BE2C (cell line): ENCODE measurements at regions not wholly inside any gene's neighbourhood (a gene's known extent, or its start where the extent isn't known, plus 50 kb on each side); places are given as distances from the start of the nearest gene placed in this dataset.

Experiments
- DNase-seq: peaks from one replicate; pipeline ENCODE4 v3.0.0-alpha.2; 2020
- H3K27me3 ChIP-seq: fragments of 250-450 bp; sonication (Bioruptor Pico); 2 replicates; pipeline ENCODE4 v1.5.1; 2020; ENCODE audit warnings: mild to moderate bottlenecking
- H3K36me3 ChIP-seq: fragments of 250-450 bp; sonication (Bioruptor Pico); 2 replicates; pipeline ENCODE4 v1.5.1; 2020; ENCODE audit warnings: mild to moderate bottlenecking
- H3K4me1 ChIP-seq: fragments of 250-450 bp; sonication (Bioruptor Pico); 2 replicates; pipeline ENCODE4 v1.5.1; 2020
- H3K4me3 ChIP-seq: 2 replicates; pipeline ENCODE4 v1.5.1; 2011; ENCODE audit warnings: low read depth, low read length
- H3K9me3 ChIP-seq: fragments of 250-450 bp; sonication (Bioruptor Pico); 2 replicates; pipeline ENCODE4 v1.5.1; 2020
- TF ChIP-seq, protein P1 (sequence below): IDR thresholded peaks from 2 replicates; pipeline ENCODE4 v1.5.1; 2012; ENCODE audit warnings: mild to moderate bottlenecking, low read depth, low read length

DNA sequence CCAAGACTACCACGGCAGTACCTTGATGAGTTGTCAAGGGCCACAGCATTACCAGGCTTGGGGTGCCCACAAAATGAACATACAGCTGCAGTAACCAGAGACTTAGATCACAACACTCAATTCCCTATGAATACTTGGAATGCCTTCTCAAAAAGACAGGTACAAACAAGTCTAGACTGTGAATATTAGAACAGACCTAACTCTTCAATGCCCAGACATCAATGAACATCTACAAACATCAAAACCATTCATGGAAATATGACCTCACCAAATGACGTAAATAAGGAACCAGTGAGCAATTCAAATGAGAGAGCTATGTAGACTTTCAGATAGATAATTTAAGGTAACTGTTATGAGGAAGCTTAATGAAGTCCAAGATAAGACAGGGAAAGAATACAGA lies 185.1 kb upstream of the POU1F1 start:
- no peak overlapping the region for H3K4me3 ChIP-seq
- H3K36me3 ChIP-seq, result no peaks in the 10 kb centered on the region
- DNase-seq, result no peak
- no peaks in the 10 kb centered on the region for H3K9me3 ChIP-seq
- TF ChIP-seq, protein P1, sequence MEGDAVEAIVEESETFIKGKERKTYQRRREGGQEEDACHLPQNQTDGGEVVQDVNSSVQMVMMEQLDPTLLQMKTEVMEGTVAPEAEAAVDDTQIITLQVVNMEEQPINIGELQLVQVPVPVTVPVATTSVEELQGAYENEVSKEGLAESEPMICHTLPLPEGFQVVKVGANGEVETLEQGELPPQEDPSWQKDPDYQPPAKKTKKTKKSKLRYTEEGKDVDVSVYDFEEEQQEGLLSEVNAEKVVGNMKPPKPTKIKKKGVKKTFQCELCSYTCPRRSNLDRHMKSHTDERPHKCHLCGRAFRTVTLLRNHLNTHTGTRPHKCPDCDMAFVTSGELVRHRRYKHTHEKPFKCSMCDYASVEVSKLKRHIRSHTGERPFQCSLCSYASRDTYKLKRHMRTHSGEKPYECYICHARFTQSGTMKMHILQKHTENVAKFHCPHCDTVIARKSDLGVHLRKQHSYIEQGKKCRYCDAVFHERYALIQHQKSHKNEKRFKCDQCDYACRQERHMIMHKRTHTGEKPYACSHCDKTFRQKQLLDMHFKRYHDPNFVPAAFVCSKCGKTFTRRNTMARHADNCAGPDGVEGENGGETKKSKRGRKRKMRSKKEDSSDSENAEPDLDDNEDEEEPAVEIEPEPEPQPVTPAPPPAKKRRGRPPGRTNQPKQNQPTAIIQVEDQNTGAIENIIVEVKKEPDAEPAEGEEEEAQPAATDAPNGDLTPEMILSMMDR, result no peak
- H3K27me3 ChIP-seq, result no peaks in the 10 kb centered on the region
- H3K4me1 ChIP-seq, result no peaks in the 10 kb centered on the region

DNA sequence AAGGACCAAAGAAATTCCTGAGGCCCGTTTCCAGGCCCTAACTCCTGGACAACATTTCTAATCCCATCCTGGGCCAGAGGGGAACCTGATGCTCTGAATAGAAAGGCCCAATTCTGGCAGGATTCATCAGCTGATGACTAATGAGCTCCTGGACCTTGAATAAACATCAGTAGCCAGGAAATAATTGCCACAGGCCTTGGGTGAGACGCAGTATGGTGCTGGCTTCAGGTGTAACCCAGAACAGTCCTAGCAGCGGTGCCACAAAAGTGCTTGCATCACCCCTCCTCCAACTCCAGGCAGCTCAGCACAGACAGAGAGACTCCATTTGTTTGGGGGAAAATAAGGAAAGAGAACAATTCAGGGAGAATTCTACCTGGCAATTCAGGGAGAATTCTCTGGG lies 184.7 kb upstream of the POU1F1 start:
- H3K9me3 ChIP-seq, result no peaks in the 10 kb centered on the region
- no peaks in the 10 kb centered on the region for H3K4me1 ChIP-seq

DNA sequence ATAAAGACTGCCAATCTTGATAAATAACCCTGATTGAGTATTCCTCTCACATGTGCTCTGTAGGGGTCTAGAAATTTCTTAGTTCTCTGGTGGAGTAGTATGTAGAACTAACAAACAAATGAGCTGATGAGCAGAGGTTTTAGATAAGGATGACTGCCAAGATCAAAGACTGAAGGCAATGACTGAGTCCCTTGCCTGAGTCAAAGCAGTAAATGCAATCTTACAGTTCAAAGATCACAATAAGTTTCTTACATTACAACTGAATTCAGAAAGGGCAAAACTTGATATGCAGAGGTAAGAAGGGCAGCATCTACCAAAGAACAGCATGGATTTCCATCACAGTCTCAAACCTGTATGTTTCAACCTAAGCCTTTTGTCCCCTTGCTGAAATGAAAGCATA lies 172.2 kb upstream of the POU1F1 start:
- Histone ChIP-seq H3K36me3 (no peaks in the 10 kb centered on the region), H3K4me1 (no peaks in the 10 kb centered on the region), H3K27me3 (no peaks in the 10 kb centered on the region), H3K4me3 (no peak overlapping the region), H3K9me3 (no peaks in the 10 kb centered on the region)
- DNase-seq, result no peak
- TF ChIP-seq, protein P1, result no peak

More for the DNA sequence above, 184.7 kb upstream of the POU1F1 start:
- H3K36me3 ChIP-seq, result no peaks in the 10 kb centered on the region
- TF ChIP-seq, protein P1, result no peak
- DNase-seq, result no peak
- no peak overlapping the region for H3K4me3 ChIP-seq
- H3K27me3 ChIP-seq, result no peaks in the 10 kb centered on the region

DNA sequence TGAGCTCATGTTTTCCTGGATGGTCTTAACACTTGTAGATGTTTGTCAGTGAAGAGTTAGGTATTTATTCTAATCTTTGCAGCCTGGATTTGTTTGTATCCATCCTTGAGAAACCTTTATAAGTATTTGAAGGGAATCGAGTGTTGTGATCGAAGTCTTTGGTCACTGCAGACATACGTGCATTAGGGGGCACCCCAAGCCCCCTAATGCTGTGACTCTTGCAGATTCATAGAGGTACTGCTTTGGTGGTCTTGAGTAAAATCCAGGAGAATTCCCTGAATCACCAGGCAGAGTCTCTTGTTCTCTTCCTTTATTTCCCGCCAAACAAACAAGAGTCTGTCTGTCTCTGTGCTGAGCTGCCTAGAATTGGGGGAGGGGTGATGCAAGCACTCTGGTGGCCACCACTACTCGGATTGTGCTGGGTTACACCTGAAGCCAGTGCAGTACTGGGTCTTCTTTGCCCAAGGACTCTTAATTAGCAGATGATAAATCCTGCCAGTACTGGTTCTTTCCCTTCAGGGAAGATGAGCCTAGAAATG lies 170.5 kb upstream of the POU1F1 start:
- no peak for DNase-seq
- no peaks in the 10 kb centered on the region for H3K36me3 ChIP-seq
- no peaks in the 10 kb centered on the region for H3K9me3 ChIP-seq
- no peaks in the 10 kb centered on the region for H3K27me3 ChIP-seq
- no peaks in the 10 kb centered on the region for H3K4me1 ChIP-seq
- TF ChIP-seq, protein P1, result no peak
- H3K4me3 ChIP-seq, result no peak overlapping the region

DNA sequence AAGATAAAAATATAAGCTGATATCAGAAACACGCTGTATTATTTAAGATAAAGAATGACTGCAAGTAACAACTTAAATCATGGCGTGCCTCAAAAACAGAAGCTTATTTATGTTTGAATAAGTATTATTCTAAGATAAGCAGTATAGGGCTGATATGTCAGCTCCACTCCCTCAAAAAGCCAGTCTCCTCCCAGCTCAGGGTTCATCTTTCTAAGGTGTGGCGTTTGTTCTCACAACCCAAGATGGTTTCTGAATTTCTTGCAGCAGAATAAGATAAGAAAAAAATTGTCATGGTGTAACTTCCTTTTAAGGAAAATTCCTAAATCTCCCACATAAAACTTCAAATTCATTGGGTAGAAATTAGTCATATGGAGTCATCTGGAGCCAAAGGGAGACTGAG lies 166.1 kb upstream of the POU1F1 start:
- no peak overlapping the region for H3K4me3 ChIP-seq
- H3K36me3 ChIP-seq, result no peaks in the 10 kb centered on the region
- TF ChIP-seq, protein P1, result no peak
- H3K27me3 ChIP-seq, result no peaks in the 10 kb centered on the region
- no peaks in the 10 kb centered on the region for H3K9me3 ChIP-seq
- no peak for DNase-seq
- H3K4me1 ChIP-seq, result no peaks in the 10 kb centered on the region

DNA sequence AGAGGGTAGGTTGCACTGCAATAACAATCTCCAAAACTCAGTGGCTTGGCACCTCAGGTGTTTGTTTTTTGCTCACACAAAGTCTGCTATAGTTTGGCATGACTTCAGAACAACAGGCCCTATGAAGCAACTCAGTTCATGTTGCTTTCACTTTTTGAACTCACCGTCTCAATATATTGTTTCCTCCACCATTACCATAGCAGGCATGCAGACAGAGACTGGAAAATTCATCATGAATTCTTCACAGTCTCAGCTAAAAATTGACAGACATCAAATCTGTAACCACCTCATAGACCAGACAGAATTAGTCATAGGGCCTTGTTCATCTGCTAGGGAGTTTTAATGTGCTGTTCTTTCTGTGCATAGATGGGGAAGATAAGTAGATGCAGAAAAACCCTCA lies 161.4 kb upstream of the POU1F1 start:
- DNase-seq, result no peak
- TF ChIP-seq, protein P1, result no peak
- no peaks in the 10 kb centered on the region for H3K36me3 ChIP-seq
- H3K4me1 ChIP-seq, result no peaks in the 10 kb centered on the region
- no peaks in the 10 kb centered on the region for H3K9me3 ChIP-seq
- no peaks in the 10 kb centered on the region for H3K27me3 ChIP-seq
- H3K4me3 ChIP-seq, result no peak overlapping the region
